GM12878 (cell line): ENCODE measurements at regions not wholly inside any gene's neighbourhood (a gene's known extent, or its start where the extent isn't known, plus 50 kb on each side); places are given as distances from the start of the nearest gene placed in this dataset.

Experiments used
- ATAC-seq: fragments of 200-7000 bp; cut with Tn5 transposase; 3 replicates; pipeline ENCODE4 v1.9.1; 2020; ENCODE audit warnings: mild to moderate bottlenecking, moderate library complexity
- BruUV-seq: library from RNA; stranded (reverse); fragments of 400-500 nt; replicated peaks from 2 replicates; lab custom pipeline; 2021; lab: Mats Ljungman, UMichigan
- CTCF ChIA-PET: fragments of 300-600 bp; sonication (Branson Sonifier 250); formaldehyde crosslinking; extraction: SDS; loops from one replicate; lab custom pipeline; 2021; ENCODE audit warnings: inconsistent platforms; lab: Yijun Ruan, JAX
- POLR2A ChIA-PET: fragments of 350-600 bp; formaldehyde crosslinking; extraction: SDS; loops from one replicate; lab custom pipeline; 2021; ENCODE audit warnings: inconsistent platforms; lab: Charles Lee
- RAD21 ChIA-PET: fragments of 300-600 bp; sonication (Branson Sonifier 250); formaldehyde crosslinking; loops from one replicate; lab custom pipeline; 2023; ENCODE audit warnings: antibody characterized with exemption; ENCODE audit not compliant: unreplicated experiment; lab: Charles Lee
- SMC1A ChIA-PET: fragments of 300-600 bp; sonication (Branson Sonifier 250); formaldehyde crosslinking; loops from one replicate; lab custom pipeline; 2023; ENCODE audit not compliant: unreplicated experiment, uncharacterized antibody; lab: Charles Lee
- DNase-seq: peaks from one replicate; pipeline ENCODE4 v3.0.0-alpha.2; 2011; ENCODE audit warnings: low read depth, low spot score
- FAIRE-seq: peaks from 3 replicates; lab custom pipeline; 2011; peaks lifted over from hg19 to GRCh38; lab: Jason Lieb, UNC
- H2AFZ ChIP-seq: 2 replicates; pipeline ENCODE4 v1.6.0; 2011; ENCODE audit warnings: low read depth, low read length, control low read depth; ENCODE audit not compliant: control insufficient read depth
- H3K27ac ChIP-seq: 2 replicates; pipeline ENCODE4 v1.5.1; 2011; ENCODE audit warnings: control low read depth; ENCODE audit not compliant: control insufficient read depth, insufficient read depth
- H3K27me3 ChIP-seq, 2 experiments: replicated peaks in 1 of 2; 2 replicates each; pipeline versions ENCODE4 v1.6.0 to v1.6.1; 2011; ENCODE audit warnings: low read length in 1 of 2; ENCODE audit not compliant: control insufficient read depth in 2 of 2, insufficient read depth in 2 of 2
- H3K36me3 ChIP-seq, 2 experiments: 2 replicates each; pipeline ENCODE4 v1.5.1; 2011; ENCODE audit warnings: low read length in 1 of 2; ENCODE audit not compliant: control insufficient read depth in 2 of 2, insufficient read depth in 2 of 2
- H3K4me1 ChIP-seq: 2 replicates; pipeline ENCODE4 v1.6.1; 2011; ENCODE audit warnings: mild to moderate bottlenecking, low read length, moderate library complexity, mixed read lengths; ENCODE audit not compliant: control insufficient read depth, insufficient read depth
- H3K4me2 ChIP-seq: 2 replicates; pipeline ENCODE4 v1.6.0; 2011; ENCODE audit warnings: control low read depth; ENCODE audit not compliant: control insufficient read depth, insufficient read depth
- H3K4me3 ChIP-seq: fragments of 200-600 bp; sonication (generic); 2 replicates; pipeline ENCODE4 v1.5.1; 2016
- H3K79me2 ChIP-seq: 2 replicates; pipeline ENCODE4 v1.6.0; 2011; ENCODE audit warnings: low read length; ENCODE audit not compliant: control insufficient read depth, insufficient read depth
- H3K9ac ChIP-seq: 2 replicates; pipeline ENCODE4 v1.8.0; 2011; ENCODE audit warnings: low read length, control low read depth, mixed read lengths; ENCODE audit not compliant: control insufficient read depth, insufficient read depth
- H3K9me3 ChIP-seq: replicated peaks from 3 replicates; pipeline ENCODE4 v1.5.1; 2011; ENCODE audit warnings: mild to moderate bottlenecking, low read length; ENCODE audit not compliant: control insufficient read depth, insufficient read depth
- H4K20me1 ChIP-seq: 2 replicates; pipeline ENCODE4 v1.6.0; 2011; ENCODE audit not compliant: control insufficient read depth, insufficient read depth
- BCL11A ChIP-seq: IDR thresholded peaks from 2 replicates; pipeline ENCODE4 v1.6.1; 2011; ENCODE audit warnings: low read depth, low read length
- BCL3 ChIP-seq: IDR thresholded peaks from 2 replicates; pipeline ENCODE4 v1.6.1; 2011; ENCODE audit warnings: borderline replicate concordance, low read depth, mild to moderate bottlenecking, moderate library complexity, low read length; ENCODE audit not compliant: insufficient read depth, poor library complexity, severe bottlenecking
- BMI1 ChIP-seq: fragments of 450-650 bp; IDR thresholded peaks from 2 replicates; pipeline ENCODE4 v1.6.1; 2016; ENCODE audit warnings: mild to moderate bottlenecking, moderate library complexity, borderline replicate concordance
- BRCA1 ChIP-seq: IDR thresholded peaks from 2 replicates; pipeline ENCODE4 v1.6.1; 2011; ENCODE audit warnings: low read depth, low read length, improper control_type of control experiment
- CBX3 ChIP-seq: fragments of 200-600 bp; sonication (generic); IDR thresholded peaks from 2 replicates; pipeline ENCODE4 v1.6.1; 2016; ENCODE audit warnings: low read depth, borderline replicate concordance
- FOXM1 ChIP-seq: IDR thresholded peaks from 2 replicates; pipeline ENCODE4 v1.6.1; 2012; ENCODE audit warnings: low read depth, mild to moderate bottlenecking, inconsistent platforms, low read length, moderate library complexity
- HDAC2 ChIP-seq: fragments of 200-600 bp; sonication (generic); IDR thresholded peaks from 2 replicates; pipeline ENCODE4 v1.6.1; 2017
- IRF4 ChIP-seq: IDR thresholded peaks from 2 replicates; pipeline ENCODE4 v1.6.1; 2011; ENCODE audit warnings: low read depth, low read length
- KAT2A ChIP-seq: conservative IDR thresholded peaks from 2 replicates; pipeline ENCODE4 v1.6.1; 2011; ENCODE audit warnings: low read depth, low read length; ENCODE audit not compliant: control insufficient read depth
- MXI1 ChIP-seq: fragments of 150-350 bp; IDR thresholded peaks from 2 replicates; pipeline ENCODE4 v1.6.1; 2011; ENCODE audit warnings: low read depth, mild to moderate bottlenecking, inconsistent platforms, low read length, improper control_type of control experiment
- NFYA ChIP-seq: IDR thresholded peaks from 2 replicates; pipeline ENCODE4 v1.6.1; 2011; ENCODE audit warnings: low read depth, mild to moderate bottlenecking, low read length, improper control_type of control experiment, borderline replicate concordance
- POLR2AphosphoS2 ChIP-seq: IDR thresholded peaks from 2 replicates; pipeline ENCODE4 v1.6.1; 2011; ENCODE audit warnings: low read depth, mild to moderate bottlenecking, low read length, improper control_type of control experiment, moderate library complexity
- RAD51 ChIP-seq: fragments of 450-650 bp; IDR thresholded peaks from 2 replicates; pipeline ENCODE4 v1.6.1; 2016; ENCODE audit warnings: moderate library complexity, mild to moderate bottlenecking, inconsistent platforms
- RELB ChIP-seq: fragments of 450-650 bp; IDR thresholded peaks from 2 replicates; pipeline ENCODE4 v1.6.1; 2017; ENCODE audit warnings: low read depth, mild to moderate bottlenecking, moderate library complexity
- REST ChIP-seq: IDR thresholded peaks from 2 replicates; pipeline ENCODE4 v1.6.1; 2012; ENCODE audit warnings: mild to moderate bottlenecking, low read depth, low read length
- SRF ChIP-seq, 2 experiments: IDR thresholded peaks; 2 replicates each; pipeline ENCODE4 v1.6.1; 2011; ENCODE audit warnings: low read depth in 2 of 2, low read length in 2 of 2, mild to moderate bottlenecking in 1 of 2, moderate library complexity in 1 of 2
- ZNF622 ChIP-seq: fragments of 450-650 bp; IDR thresholded peaks from 2 replicates; pipeline ENCODE4 v1.6.1; 2017; ENCODE audit warnings: mild to moderate bottlenecking, inconsistent platforms
- in situ Hi-C: fragments of 300-500 bp; cut with MboI; formaldehyde crosslinking; loops from 9 replicates; pipeline ENCODE4 v1.14.3; 2018; ENCODE audit warnings: mixed read lengths
- intact Hi-C: fragments of 100-400 bp; cut with micrococcal nuclease; formaldehyde crosslinking; loops from one replicate; pipeline ENCODE4 v1.14.2; 2022; ENCODE audit not compliant: unreplicated experiment

- POLR2A ChIA-PET: no interaction called here
- SMC1A ChIA-PET: interaction anchor here (1.3 to 1.6 kb wide), 2 partner anchors 14 to 79 kb away, joined by 3 to 4 read pairs; no protein-coding TSS in a partner anchor
- intact Hi-C loops: no loop called here
- Histone ChIP-seq H3K9me3 (no peaks in the 10 kb centered on the region; the same call in 2 of the 3 replicates), H3K4me3 (no peak overlapping the region), H3K9ac (no peak overlapping the region), H3K27ac (no peak overlapping the region), H4K20me1 (no peaks in the 10 kb centered on the region)
- ATAC-seq: no peak
- in situ Hi-C loops: no loop called here
- no peak for FAIRE-seq
- BruUV-seq: no TSS peak
- TF ChIP-seq BCL3 (no peak), ZNF622 (no peak), BCL11A (no peak), CBX3 (no peak), SRF (IDR thresholded peaks at IDR 0.05; ENCODE audit: low read depth in 2 of 2, low read length in 2 of 2) (no peak), POLR2AphosphoS2 (no peak), FOXM1 (no peak), RAD51 (no peak), BRCA1 (no peak), BMI1 (no peak), NFYA (no peak), KAT2A (no peak), IRF4 (no peak), HDAC2 (no peak), RELB (no peak), MXI1 (no peak), REST (no peak)
- TF ChIP-seq, all 136 proteins: peak for 0
- H3K79me2 ChIP-seq: no peaks in the 10 kb centered on the region
- H3K4me1 ChIP-seq: no peaks in the 10 kb centered on the region
- H3K4me2 ChIP-seq: no peak overlapping the region
- CTCF ChIA-PET: interaction anchor here (1.4 kb wide), 1 partner anchor 9 kb away, joined by 5 read pairs; no protein-coding TSS in a partner anchor
- H3K36me3 ChIP-seq: no peaks in the 10 kb centered on the region
- DNase-seq: no peak
- no peak overlapping the region for H2AFZ ChIP-seq
- RAD21 ChIA-PET: no interaction called here
- no peaks in the 10 kb centered on the region; a peak in 1 of 4 replicates for H3K27me3 ChIP-seq
Observed at GRCh38 chr15:38163658-38164057, 89.0 kb upstream of the SPRED1 start.
